DND-41 (cell line): ENCODE measurements at regions not wholly inside any gene's neighbourhood (a gene's known extent, or its start where the extent isn't known, plus 50 kb on each side); places are given as distances from the start of the nearest gene placed in this dataset.

Experiments
- ATAC-seq: fragments of 200-7000 bp; cut with Tn5 transposase; 3 replicates; pipeline ENCODE4 v1.9.1; 2021; ENCODE audit warnings: low read depth; ENCODE audit not compliant: insufficient read depth
- DNase-seq: peaks from one replicate; pipeline ENCODE4 v3.0.0-alpha.2; 2020
- H2AFZ ChIP-seq: 2 replicates; pipeline ENCODE4 v1.6.0; 2012; ENCODE audit warnings: low read depth, low read length
- H3K27ac ChIP-seq: 2 replicates; pipeline ENCODE4 v1.5.1; 2012; ENCODE audit warnings: low read length, inconsistent platforms
- H3K27me3 ChIP-seq: fragments of 200-600 bp; sonication (generic); 2 replicates; pipeline ENCODE4 v1.6.0; 2012; ENCODE audit warnings: low read length, mild to moderate bottlenecking, inconsistent platforms; ENCODE audit not compliant: insufficient read depth, poor library complexity
- H3K36me3 ChIP-seq: 2 replicates; pipeline ENCODE4 v1.5.1; 2012; ENCODE audit warnings: low read length, inconsistent platforms; ENCODE audit not compliant: insufficient read depth
- H3K4me1 ChIP-seq: 2 replicates; pipeline ENCODE4 v1.5.1; 2012; ENCODE audit warnings: mild to moderate bottlenecking, low read length; ENCODE audit not compliant: insufficient read depth
- H3K4me2 ChIP-seq: 2 replicates; pipeline ENCODE4 v1.6.0; 2012; ENCODE audit warnings: mild to moderate bottlenecking, moderate library complexity, low read length, inconsistent platforms; ENCODE audit not compliant: insufficient read depth
- H3K4me3 ChIP-seq, 2 experiments: fragments of 200-600 bp in 1 of 2; shearing (Covaris generic) in 1 of 2; 2 replicates each; pipeline ENCODE4 v1.5.1; 2012 to 2016; ENCODE audit warnings: inconsistent platforms in 2 of 2, low read length in 2 of 2, mild to moderate bottlenecking in 2 of 2, low read depth in 1 of 2, moderate library complexity in 1 of 2
- H3K79me2 ChIP-seq: 2 replicates; pipeline ENCODE4 v1.6.0; 2012; ENCODE audit warnings: low read length, inconsistent platforms; ENCODE audit not compliant: insufficient read depth
- H3K9ac ChIP-seq: 2 replicates; pipeline ENCODE4 v1.6.0; 2012; ENCODE audit warnings: low read depth, mild to moderate bottlenecking, inconsistent platforms, low read length, moderate library complexity
- H3K9me3 ChIP-seq: 2 replicates; pipeline ENCODE4 v1.5.1; 2012; ENCODE audit warnings: low read length, moderate library complexity, mild to moderate bottlenecking, inconsistent platforms; ENCODE audit not compliant: insufficient read depth, severe bottlenecking
- H4K20me1 ChIP-seq: 2 replicates; pipeline ENCODE4 v1.6.0; 2012; ENCODE audit warnings: low read length; ENCODE audit not compliant: insufficient read depth
- EZH2 ChIP-seq: IDR thresholded peaks from 3 replicates; pipeline ENCODE4 v1.6.1; 2012; ENCODE audit warnings: borderline replicate concordance, low read depth, mild to moderate bottlenecking, moderate library complexity, low read length, inconsistent platforms; ENCODE audit not compliant: severe bottlenecking
- TF ChIP-seq, protein P1 (sequence below): IDR thresholded peaks from 2 replicates; pipeline ENCODE4 v1.5.1; 2012; ENCODE audit warnings: borderline replicate concordance, low read length, moderate library complexity, mild to moderate bottlenecking; ENCODE audit not compliant: poor library complexity, severe bottlenecking; ENCODE audit errors: extremely low read depth

DNA sequence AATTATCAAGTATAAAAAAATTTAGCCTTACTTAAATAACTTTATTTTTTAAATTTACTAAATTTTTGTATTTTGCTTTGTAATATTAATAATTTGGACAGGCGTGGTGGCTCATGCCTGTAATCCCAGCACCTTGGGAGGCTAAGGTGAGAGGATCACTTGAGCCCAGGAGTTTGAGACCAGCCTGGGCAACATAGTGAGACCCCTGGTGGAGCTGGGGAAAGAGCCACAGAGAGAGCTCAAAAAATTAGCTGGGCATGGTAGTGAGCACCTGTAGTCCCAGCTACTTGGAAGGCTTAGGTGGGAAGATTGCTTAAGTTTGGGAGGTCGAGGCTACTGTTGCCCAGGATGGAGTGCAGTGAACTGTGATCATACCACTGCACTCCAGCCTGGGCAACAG lies 143.5 kb downstream of the B3GNT2 start:
- no peak overlapping the region for H3K4me2 ChIP-seq
- H3K4me3 ChIP-seq = no peak overlapping the region
- H3K79me2 ChIP-seq = no peaks in the 10 kb centered on the region
- DNase-seq = no peak
- no peaks in the 10 kb centered on the region for H3K9me3 ChIP-seq
- TF ChIP-seq EZH2 = no peak
- TF ChIP-seq, protein P1, sequence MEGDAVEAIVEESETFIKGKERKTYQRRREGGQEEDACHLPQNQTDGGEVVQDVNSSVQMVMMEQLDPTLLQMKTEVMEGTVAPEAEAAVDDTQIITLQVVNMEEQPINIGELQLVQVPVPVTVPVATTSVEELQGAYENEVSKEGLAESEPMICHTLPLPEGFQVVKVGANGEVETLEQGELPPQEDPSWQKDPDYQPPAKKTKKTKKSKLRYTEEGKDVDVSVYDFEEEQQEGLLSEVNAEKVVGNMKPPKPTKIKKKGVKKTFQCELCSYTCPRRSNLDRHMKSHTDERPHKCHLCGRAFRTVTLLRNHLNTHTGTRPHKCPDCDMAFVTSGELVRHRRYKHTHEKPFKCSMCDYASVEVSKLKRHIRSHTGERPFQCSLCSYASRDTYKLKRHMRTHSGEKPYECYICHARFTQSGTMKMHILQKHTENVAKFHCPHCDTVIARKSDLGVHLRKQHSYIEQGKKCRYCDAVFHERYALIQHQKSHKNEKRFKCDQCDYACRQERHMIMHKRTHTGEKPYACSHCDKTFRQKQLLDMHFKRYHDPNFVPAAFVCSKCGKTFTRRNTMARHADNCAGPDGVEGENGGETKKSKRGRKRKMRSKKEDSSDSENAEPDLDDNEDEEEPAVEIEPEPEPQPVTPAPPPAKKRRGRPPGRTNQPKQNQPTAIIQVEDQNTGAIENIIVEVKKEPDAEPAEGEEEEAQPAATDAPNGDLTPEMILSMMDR = no peak
- no peaks in the 10 kb centered on the region for H3K4me1 ChIP-seq
- H3K9ac ChIP-seq = no peak overlapping the region
- H3K27ac ChIP-seq = no peak overlapping the region
- H4K20me1 ChIP-seq = no peaks in the 10 kb centered on the region
- no peak for ATAC-seq
- H3K36me3 ChIP-seq = no peaks in the 10 kb centered on the region
- no peak overlapping the region for H2AFZ ChIP-seq
- no peaks in the 10 kb centered on the region for H3K27me3 ChIP-seq

DNA sequence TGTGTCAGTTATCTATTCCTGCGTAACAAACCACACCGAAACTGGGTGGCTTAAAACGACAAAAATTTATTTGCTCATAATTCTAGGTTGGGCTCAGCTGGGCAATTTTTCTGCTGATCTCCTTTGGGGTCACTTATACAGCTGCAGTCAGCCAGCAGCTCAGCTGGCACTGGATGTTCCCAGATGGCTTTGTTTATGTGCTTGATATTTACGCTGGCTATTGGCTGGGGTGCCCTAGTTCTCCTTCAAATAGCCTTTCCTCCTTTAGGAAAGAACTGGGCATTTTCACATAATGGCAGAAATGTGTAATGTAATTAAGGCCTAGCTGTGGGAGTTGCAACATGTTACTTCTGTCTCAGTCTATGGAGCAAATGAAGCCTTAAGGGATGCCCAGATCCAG lies 142.2 kb downstream of the B3GNT2 start:
- H3K4me3 ChIP-seq = no peak overlapping the region
- no peak for TF ChIP-seq EZH2
- TF ChIP-seq, protein P1 = no peak
- no peak overlapping the region for H3K4me2 ChIP-seq
- no peak overlapping the region for H3K9ac ChIP-seq
- no peaks in the 10 kb centered on the region for H4K20me1 ChIP-seq
- no peaks in the 10 kb centered on the region for H3K79me2 ChIP-seq
- ATAC-seq (no peak), DNase-seq (no peak)
- no peaks in the 10 kb centered on the region for H3K4me1 ChIP-seq
- no peaks in the 10 kb centered on the region for H3K36me3 ChIP-seq
- H3K27me3 ChIP-seq = no peaks in the 10 kb centered on the region
- H2AFZ ChIP-seq = no peak overlapping the region
- H3K9me3 ChIP-seq = no peaks in the 10 kb centered on the region
- H3K27ac ChIP-seq = no peak overlapping the region

DNA sequence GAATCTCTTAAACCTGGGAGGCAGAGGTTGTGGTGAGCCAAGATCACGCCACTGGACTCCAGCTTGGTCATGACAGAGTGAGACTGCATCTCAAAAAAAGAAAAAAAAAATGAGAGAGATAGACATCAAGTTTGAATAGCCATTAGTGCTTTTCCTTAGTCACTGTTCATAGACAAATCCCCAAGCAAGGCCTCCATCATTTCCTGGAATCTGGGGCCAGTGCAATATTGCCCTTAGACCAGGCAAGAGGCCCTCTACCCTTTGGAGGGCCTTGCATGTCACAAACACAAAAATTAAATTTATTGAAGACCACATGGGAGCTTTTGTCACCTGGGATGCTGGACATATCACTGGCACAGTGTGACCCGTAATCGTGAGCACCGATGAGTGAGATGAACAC lies 141.5 kb downstream of the B3GNT2 start:
- DNase-seq (no peak), ATAC-seq (no peak)
- no peak overlapping the region for H2AFZ ChIP-seq
- H3K27ac ChIP-seq = no peak overlapping the region
- H3K4me3 ChIP-seq = no peak overlapping the region
- H3K9me3 ChIP-seq = no peaks in the 10 kb centered on the region
- no peak for TF ChIP-seq EZH2
- TF ChIP-seq, protein P1 = no peak
- H3K27me3 ChIP-seq = no peaks in the 10 kb centered on the region
- no peaks in the 10 kb centered on the region for H4K20me1 ChIP-seq
- H3K4me1 ChIP-seq = no peaks in the 10 kb centered on the region
- no peaks in the 10 kb centered on the region for H3K79me2 ChIP-seq
- no peak overlapping the region for H3K9ac ChIP-seq
- H3K36me3 ChIP-seq = no peaks in the 10 kb centered on the region
- no peak overlapping the region for H3K4me2 ChIP-seq

- Histone ChIP-seq H3K4me3 (no peak overlapping the region), H3K4me1 (no peaks in the 10 kb centered on the region), H3K27ac (no peak overlapping the region), H3K36me3 (no peaks in the 10 kb centered on the region), H3K9me3 (no peaks in the 10 kb centered on the region), H3K27me3 (no peaks in the 10 kb centered on the region), H3K4me2 (no peak overlapping the region), H2AFZ (no peak overlapping the region), H4K20me1 (no peaks in the 10 kb centered on the region), H3K79me2 (no peaks in the 10 kb centered on the region), H3K9ac (no peak overlapping the region)
- no peak for DNase-seq
- TF ChIP-seq, protein P1 = no peak
- TF ChIP-seq EZH2 = no peak
- no peak for ATAC-seq
Measured at GRCh38 chr2:62335612-62336011, 139.7 kb downstream of the B3GNT2 start.
